HepG2 (cell line): ENCODE measurements at regions not wholly inside any gene's neighbourhood (a gene's known extent, or its start where the extent isn't known, plus 50 kb on each side); places are given as distances from the start of the nearest gene placed in this dataset.

Source experiments
- ARID2 ChIP-seq: sonication (generic); formaldehyde crosslinking; IDR thresholded peaks from 2 replicates; pipeline ENCODE4 v1.8.1; 2022; ENCODE audit warnings: mild to moderate bottlenecking, missing genetic modification reagents, borderline replicate concordance
- ARNTL ChIP-seq: sonication (generic); formaldehyde crosslinking; IDR thresholded peaks from 2 replicates; pipeline ENCODE4 v1.4.0; 2020; ENCODE audit warnings: mild to moderate bottlenecking, missing genetic modification reagents
- CHD2 ChIP-seq: IDR thresholded peaks from 2 replicates; pipeline ENCODE4 v1.6.1; 2011; ENCODE audit warnings: low read depth, low read length, improper control_type of control experiment
- DNMT3B ChIP-seq: conservative IDR thresholded peaks from 2 replicates; pipeline ENCODE4 v1.6.1; 2016; ENCODE audit warnings: missing biosample characterization, control low read depth
- HNRNPK ChIP-seq: fragments of 200-400 bp; formaldehyde crosslinking; IDR thresholded peaks from 2 replicates; pipeline ENCODE4 v1.6.1; 2018; ENCODE audit warnings: low read length, low read depth, moderate library complexity, mild to moderate bottlenecking; ENCODE audit not compliant: poor library complexity, severe bottlenecking
- HOXA3 ChIP-seq: sonication (generic); formaldehyde crosslinking; IDR thresholded peaks from 2 replicates; pipeline ENCODE4 v1.5.0; 2020; ENCODE audit warnings: missing genetic modification reagents
- ISL2 ChIP-seq: sonication (generic); formaldehyde crosslinking; IDR thresholded peaks from 2 replicates; pipeline ENCODE4 v1.5.0; 2020; ENCODE audit warnings: missing genetic modification reagents
- KDM2A ChIP-seq: sonication (generic); formaldehyde crosslinking; IDR thresholded peaks from 2 replicates; pipeline ENCODE4 v1.4.0; 2020; ENCODE audit warnings: low read depth, missing genetic modification reagents, borderline replicate concordance
- KDM6A ChIP-seq: IDR thresholded peaks from 2 replicates; pipeline ENCODE4 v1.6.1; 2016; ENCODE audit warnings: low read depth
- KMT2A ChIP-seq: sonication (generic); formaldehyde crosslinking; IDR thresholded peaks from 2 replicates; pipeline ENCODE4 v1.4.0; 2020; ENCODE audit warnings: missing genetic modification reagents
- MED1 ChIP-seq: sonication (generic); formaldehyde crosslinking; IDR thresholded peaks from 2 replicates; pipeline ENCODE4 v1.4.0; 2020; ENCODE audit warnings: missing genetic modification reagents
- RBM22 ChIP-seq: fragments of 200-400 bp; formaldehyde crosslinking; optimal IDR thresholded peaks from 2 replicates; pipeline ENCODE3; 2017; ENCODE audit warnings: mild to moderate bottlenecking, low read length, moderate library complexity
- SMC3 ChIP-seq: IDR thresholded peaks from 2 replicates; pipeline ENCODE4 v1.6.1; 2011; ENCODE audit warnings: low read length, improper control_type of control experiment
- TBX3 ChIP-seq: fragments of 450-650 bp; IDR thresholded peaks from 2 replicates; pipeline ENCODE4 v1.6.1; 2017; ENCODE audit warnings: antibody characterized with exemption, mild to moderate bottlenecking, inconsistent platforms, borderline replicate concordance
- ZFP37 ChIP-seq: sonication (generic); formaldehyde crosslinking; IDR thresholded peaks from 2 replicates; pipeline ENCODE4 v1.4.0; 2020; ENCODE audit warnings: missing genetic modification reagents, borderline replicate concordance
- ZNF251 ChIP-seq: sonication (generic); formaldehyde crosslinking; IDR thresholded peaks from 2 replicates; pipeline ENCODE4 v1.9.0; 2021; ENCODE audit warnings: mild to moderate bottlenecking, missing genetic modification reagents
- ZNF3 ChIP-seq: IDR thresholded peaks from 2 replicates; pipeline ENCODE4 v1.7.0; 2017; ENCODE audit warnings: inconsistent platforms
- ZNF460 ChIP-seq: sonication (generic); formaldehyde crosslinking; IDR thresholded peaks from 2 replicates; pipeline ENCODE4 v1.5.1; 2020; ENCODE audit warnings: missing genetic modification reagents, mild to moderate bottlenecking, borderline replicate concordance
- ZNF605 ChIP-seq: sonication (generic); formaldehyde crosslinking; IDR thresholded peaks from 2 replicates; pipeline ENCODE4 v1.8.0; 2022; ENCODE audit warnings: mild to moderate bottlenecking, missing genetic modification reagents
- ZNF629 ChIP-seq: sonication (generic); formaldehyde crosslinking; conservative IDR thresholded peaks from 2 replicates; pipeline ENCODE4 v1.5.0; 2020; ENCODE audit warnings: missing genetic modification reagents
- ZNF670 ChIP-seq: sonication (generic); formaldehyde crosslinking; IDR thresholded peaks from 2 replicates; pipeline ENCODE4 v1.8.0; 2022; ENCODE audit warnings: mild to moderate bottlenecking, missing genetic modification reagents, borderline replicate concordance
- TF ChIP-seq, protein P1 (sequence below): sonication (generic); formaldehyde crosslinking; IDR thresholded peaks from 2 replicates; pipeline ENCODE4 v1.5.0; 2020; ENCODE audit warnings: missing genetic modification reagents, mild to moderate bottlenecking, borderline replicate concordance
- TF ChIP-seq, protein P2 (sequence below), 2 experiments: sonication (generic) in 1 of 2; formaldehyde crosslinking in 1 of 2; IDR thresholded peaks; 2 replicates each; pipeline versions ENCODE4 v1.5.1 to v1.6.1; 2011 to 2020; ENCODE audit warnings: borderline replicate concordance in 1 of 2, low read depth in 1 of 2, low read length in 1 of 2, mild to moderate bottlenecking in 1 of 2, missing genetic modification reagents in 1 of 2, moderate library complexity in 1 of 2
- TF ChIP-seq, protein P3 (sequence below): sonication (generic); formaldehyde crosslinking; IDR thresholded peaks from 2 replicates; pipeline ENCODE4 v1.5.0; 2020; ENCODE audit warnings: missing genetic modification reagents
- TF ChIP-seq, protein P4 (sequence below): sonication (generic); formaldehyde crosslinking; IDR thresholded peaks from 2 replicates; pipeline ENCODE4 v1.5.0; 2020; ENCODE audit warnings: missing genetic modification reagents
- TF ChIP-seq, protein P5 (sequence below): sonication (generic); formaldehyde crosslinking; IDR thresholded peaks from 2 replicates; pipeline ENCODE4 v1.4.0; 2020; ENCODE audit warnings: missing genetic modification reagents
- TF ChIP-seq, protein P6 (sequence below): sonication (generic); formaldehyde crosslinking; IDR thresholded peaks from 2 replicates; pipeline ENCODE4 v1.4.0; 2020; ENCODE audit warnings: missing genetic modification reagents

DNA sequence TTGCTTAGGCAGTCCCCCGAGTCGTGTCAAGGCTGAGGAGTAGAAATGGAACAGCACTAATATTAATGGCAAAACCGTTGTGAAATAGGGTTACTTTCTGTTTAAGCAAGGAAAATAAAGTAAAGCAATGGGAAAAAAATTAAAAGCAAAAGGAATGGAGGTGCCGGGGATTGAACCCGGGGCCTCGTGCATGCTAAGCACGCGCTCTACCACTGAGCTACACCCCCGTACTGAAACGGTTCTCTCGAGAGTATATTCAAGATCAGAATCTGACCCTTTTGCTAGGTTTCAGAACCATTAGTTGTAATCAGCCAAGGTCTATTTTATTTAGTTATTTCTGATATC lies 85.5 kb downstream of the TRIM27 start (continued):
- no peak for TF ChIP-seq HNRNPK
- no peak for TF ChIP-seq SMC3
- TF ChIP-seq ISL2 (CRISPR knock-in tag), result peak; percentile 41; the same call in 1 of the 2 replicates
- no peak for TF ChIP-seq KDM6A
- peak; percentile 90 for TF ChIP-seq RBM22
- TF ChIP-seq KDM2A (CRISPR knock-in tag), result no peak
- TF ChIP-seq ARNTL (CRISPR knock-in tag), result no peak; the same call in 1 of the 2 replicates
- TF ChIP-seq DNMT3B (CRISPR knock-in tag), result no peak
- no peak for TF ChIP-seq CHD2
- TF ChIP-seq, protein P1, sequence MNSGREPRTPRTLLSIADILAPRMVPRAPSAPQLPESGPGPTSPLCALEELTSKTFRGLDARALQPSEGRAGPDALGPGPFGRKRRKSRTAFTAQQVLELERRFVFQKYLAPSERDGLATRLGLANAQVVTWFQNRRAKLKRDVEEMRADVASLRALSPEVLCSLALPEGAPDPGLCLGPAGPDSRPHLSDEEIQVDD, result no peak
- TF ChIP-seq HOXA3, result no peak; the same call in 1 of the 2 replicates
- no peak for TF ChIP-seq ZNF3 (CRISPR knock-in tag)
- no peak for TF ChIP-seq ARID2 (CRISPR knock-in tag)
- TF ChIP-seq ZNF251, result no peak
- TF ChIP-seq ZNF670 (CRISPR knock-in tag), result 0 out of 2 replicates have a peak, but pooled peaks have one; percentile 63
- no peak for TF ChIP-seq ZNF460 (CRISPR knock-in tag)
- TF ChIP-seq ZNF605 (CRISPR knock-in tag), result peak; percentile 28; the same call in 1 of the 2 replicates
- TF ChIP-seq, protein P2, sequence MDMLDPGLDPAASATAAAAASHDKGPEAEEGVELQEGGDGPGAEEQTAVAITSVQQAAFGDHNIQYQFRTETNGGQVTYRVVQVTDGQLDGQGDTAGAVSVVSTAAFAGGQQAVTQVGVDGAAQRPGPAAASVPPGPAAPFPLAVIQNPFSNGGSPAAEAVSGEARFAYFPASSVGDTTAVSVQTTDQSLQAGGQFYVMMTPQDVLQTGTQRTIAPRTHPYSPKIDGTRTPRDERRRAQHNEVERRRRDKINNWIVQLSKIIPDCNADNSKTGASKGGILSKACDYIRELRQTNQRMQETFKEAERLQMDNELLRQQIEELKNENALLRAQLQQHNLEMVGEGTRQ (IDR thresholded peaks at IDR 0.05; ENCODE audit: low read depth, low read length), result no peak
- TF ChIP-seq, protein P2 (CRISPR knock-in tag; IDR thresholded peaks at IDR 0.05; ENCODE audit: borderline replicate concordance), result no peak
- TF ChIP-seq TBX3, result peak; percentile 14; the same call in 1 of the 2 replicates
- TF ChIP-seq, protein P3, sequence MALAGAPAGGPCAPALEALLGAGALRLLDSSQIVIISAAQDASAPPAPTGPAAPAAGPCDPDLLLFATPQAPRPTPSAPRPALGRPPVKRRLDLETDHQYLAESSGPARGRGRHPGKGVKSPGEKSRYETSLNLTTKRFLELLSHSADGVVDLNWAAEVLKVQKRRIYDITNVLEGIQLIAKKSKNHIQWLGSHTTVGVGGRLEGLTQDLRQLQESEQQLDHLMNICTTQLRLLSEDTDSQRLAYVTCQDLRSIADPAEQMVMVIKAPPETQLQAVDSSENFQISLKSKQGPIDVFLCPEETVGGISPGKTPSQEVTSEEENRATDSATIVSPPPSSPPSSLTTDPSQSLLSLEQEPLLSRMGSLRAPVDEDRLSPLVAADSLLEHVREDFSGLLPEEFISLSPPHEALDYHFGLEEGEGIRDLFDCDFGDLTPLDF, result no peak
- TF ChIP-seq, protein P4, sequence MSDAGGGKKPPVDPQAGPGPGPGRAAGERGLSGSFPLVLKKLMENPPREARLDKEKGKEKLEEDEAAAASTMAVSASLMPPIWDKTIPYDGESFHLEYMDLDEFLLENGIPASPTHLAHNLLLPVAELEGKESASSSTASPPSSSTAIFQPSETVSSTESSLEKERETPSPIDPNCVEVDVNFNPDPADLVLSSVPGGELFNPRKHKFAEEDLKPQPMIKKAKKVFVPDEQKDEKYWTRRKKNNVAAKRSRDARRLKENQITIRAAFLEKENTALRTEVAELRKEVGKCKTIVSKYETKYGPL, result 0 out of 2 replicates have a peak, but pooled peaks have one; percentile 40
- no peak for TF ChIP-seq ZFP37 (CRISPR knock-in tag)
- TF ChIP-seq, protein P5, sequence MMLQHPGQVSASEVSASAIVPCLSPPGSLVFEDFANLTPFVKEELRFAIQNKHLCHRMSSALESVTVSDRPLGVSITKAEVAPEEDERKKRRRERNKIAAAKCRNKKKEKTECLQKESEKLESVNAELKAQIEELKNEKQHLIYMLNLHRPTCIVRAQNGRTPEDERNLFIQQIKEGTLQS (CRISPR knock-in tag), result no peak
- no peak for TF ChIP-seq KMT2A (CRISPR knock-in tag)
- peak; percentile 57; the same call in 1 of the 2 replicates for TF ChIP-seq ZNF629 (CRISPR knock-in tag)
- TF ChIP-seq, protein P6, sequence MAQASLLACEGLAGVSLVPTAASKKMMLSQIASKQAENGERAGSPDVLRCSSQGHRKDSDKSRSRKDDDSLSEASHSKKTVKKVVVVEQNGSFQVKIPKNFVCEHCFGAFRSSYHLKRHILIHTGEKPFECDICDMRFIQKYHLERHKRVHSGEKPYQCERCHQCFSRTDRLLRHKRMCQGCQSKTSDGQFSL (CRISPR knock-in tag), result no peak
- TF ChIP-seq MED1 (CRISPR knock-in tag), result 0 out of 2 replicates have a peak, but pooled peaks have one; percentile 28
